ENCODE measurements at regions not wholly inside any gene's neighbourhood (a gene's known extent, or its start where the extent isn't known, plus 50 kb on each side); places are given as distances from the start of the nearest gene placed in this dataset.
"Not testable (repeated sequence)": the region's sequence is repeated elsewhere in the genome, so short reads cannot be mapped to it uniquely, and the experiment has no call there.

- DNase-seq (ENCODE audit: low spot score) = no peak
These were observed 220.7 kb downstream of the IRS1 start for GRCh38 chr2:226578879-226579278.

- no peak for DNase-seq (ENCODE audit: low spot score)
These were observed 221.2 kb downstream of the IRS1 start for GRCh38 chr2:226578373-226578772.

DNA sequence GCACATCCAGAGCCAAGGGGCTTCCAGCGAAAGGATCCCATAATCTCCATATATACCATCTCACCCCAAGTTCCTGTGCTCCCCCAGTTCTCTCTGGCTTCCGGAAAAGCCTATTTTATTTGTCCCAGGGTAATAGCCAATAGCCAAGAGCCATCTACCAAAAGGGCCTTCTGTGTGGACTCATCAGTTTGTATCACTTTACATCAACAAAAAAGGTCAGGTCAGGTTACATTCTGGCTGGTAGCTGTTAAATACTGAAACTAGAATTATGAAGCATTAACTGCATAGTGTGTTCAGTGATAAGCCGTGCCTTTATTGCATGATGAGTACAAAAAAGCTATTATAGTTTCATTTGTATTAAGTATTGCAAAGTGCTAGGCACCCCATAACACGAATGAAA is 223.7 kb downstream of the IRS1 start:
- DNase-seq (ENCODE audit: low spot score) = no peak

DNA sequence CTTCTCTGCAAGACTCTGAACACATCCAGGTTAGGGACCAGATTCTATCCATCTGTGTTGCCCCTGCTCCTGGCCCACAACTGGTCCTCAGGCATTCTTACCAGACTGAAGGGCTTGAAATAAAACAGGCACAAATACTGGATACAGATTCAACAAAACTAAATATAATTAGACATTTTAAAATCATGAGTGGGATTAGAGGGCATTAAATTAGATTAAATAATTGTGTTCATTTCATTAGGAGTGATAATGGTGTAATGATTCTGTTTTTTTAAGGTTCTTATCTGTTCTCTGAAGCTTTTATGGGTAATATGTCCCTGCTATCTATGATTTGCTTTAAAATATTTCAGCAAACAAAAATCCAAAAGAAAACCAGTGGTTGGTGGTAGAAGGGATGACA is 226.5 kb downstream of the IRS1 start:
- DNase-seq (ENCODE audit: low spot score) = no peak

- DNase-seq (ENCODE audit: low spot score) = no peak
These were observed 235.0 kb downstream of the IRS1 start for GRCh38 chr2:226564667-226565066.

GRCh38 chr2:226561962-226562361 is 237.7 kb downstream of the IRS1 start:
- DNase-seq (ENCODE audit: low spot score) = no peak

DNA sequence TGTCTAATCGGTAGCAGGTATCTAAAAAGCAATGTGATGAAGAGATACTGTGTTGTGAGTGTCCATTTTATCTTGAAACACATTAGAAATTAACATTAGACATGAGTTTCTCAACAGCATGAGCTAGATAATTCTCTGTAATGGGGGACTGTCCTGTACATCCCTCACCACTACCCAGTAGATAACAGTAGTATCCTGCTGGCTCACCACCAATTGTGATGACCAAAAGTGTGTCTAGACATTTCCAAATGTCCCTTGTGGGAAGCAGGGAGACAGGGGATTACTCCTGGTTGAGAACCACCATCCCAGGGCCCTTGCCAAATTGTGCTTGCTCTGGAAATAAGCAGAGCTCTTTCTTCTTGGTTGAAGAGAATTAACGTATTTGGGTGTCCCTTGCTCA is 239.3 kb downstream of the IRS1 start:
- no peak for DNase-seq (ENCODE audit: low spot score)

DNA sequence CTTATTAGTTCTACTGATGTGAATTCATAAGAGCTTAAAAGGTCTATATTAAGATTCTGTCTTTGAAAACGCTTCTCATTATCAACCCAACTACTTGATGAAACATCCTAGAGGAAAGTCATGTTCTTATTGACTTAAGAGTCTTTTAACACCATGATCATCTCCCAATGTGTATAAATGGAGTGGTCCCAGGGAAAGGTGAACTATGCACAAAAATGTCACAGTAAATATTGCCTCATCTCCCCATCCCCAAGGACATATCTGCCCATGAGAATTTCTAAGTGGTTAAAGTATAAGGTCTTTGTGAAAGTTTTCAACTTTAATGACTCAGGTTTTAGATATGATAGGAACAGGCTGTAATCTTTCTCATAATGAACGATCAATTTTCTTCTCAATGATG is 240.1 kb downstream of the IRS1 start:
- no peak for DNase-seq (ENCODE audit: low spot score)

- DNase-seq (ENCODE audit: low spot score) = no peak
These were observed 241.2 kb downstream of the IRS1 start for GRCh38 chr2:226558418-226558817.

GRCh38 chr2:226556050-226556449 is 243.6 kb downstream of the IRS1 start:
- DNase-seq (ENCODE audit: low spot score) = no peak

- DNase-seq (ENCODE audit: low spot score) = no peak
These were observed 244.9 kb downstream of the IRS1 start for GRCh38 chr2:226554701-226555100.

GRCh38 chr2:226553333-226553732 is 246.3 kb downstream of the IRS1 start:
- no peak for DNase-seq (ENCODE audit: low spot score)

- no peak for DNase-seq (ENCODE audit: low spot score)
These were observed 246.9 kb downstream of the IRS1 start for GRCh38 chr2:226552571-226553285.

DNA sequence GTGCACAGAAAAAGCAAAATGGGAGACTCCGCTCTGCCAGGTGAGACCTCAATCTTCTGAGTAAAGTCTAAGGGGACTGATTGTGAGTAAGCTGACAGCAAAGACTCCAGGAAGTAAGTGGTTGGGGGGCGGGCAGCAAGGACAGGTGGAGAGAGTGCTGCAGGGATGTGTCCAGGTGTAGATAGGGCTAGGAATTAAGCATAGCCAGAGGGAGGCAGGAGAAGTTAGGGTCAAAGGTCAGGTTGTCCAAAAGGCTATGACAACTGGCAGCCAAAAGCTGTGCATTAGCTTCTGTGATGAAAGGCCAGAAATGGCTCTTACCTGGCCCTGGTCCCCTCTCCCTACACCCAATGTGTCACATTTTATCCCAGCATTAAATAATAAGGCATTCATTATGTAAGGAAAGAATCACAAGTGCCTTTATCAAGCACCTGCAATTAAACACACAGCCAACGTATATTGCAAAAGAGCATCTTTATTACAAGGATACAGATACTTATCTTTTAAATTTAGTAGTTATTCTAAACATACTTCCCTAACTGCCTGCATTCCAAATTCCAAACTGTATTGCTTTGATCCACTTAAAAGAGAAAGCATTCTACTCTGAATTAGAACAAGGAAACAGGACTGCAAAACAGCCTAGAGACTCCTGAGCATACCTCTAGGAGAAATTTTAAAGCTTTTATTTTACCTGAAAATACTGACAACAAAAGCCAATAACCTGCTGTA is 247.9 kb downstream of the IRS1 start:
- no peak for DNase-seq (ENCODE audit: low spot score)

DNA sequence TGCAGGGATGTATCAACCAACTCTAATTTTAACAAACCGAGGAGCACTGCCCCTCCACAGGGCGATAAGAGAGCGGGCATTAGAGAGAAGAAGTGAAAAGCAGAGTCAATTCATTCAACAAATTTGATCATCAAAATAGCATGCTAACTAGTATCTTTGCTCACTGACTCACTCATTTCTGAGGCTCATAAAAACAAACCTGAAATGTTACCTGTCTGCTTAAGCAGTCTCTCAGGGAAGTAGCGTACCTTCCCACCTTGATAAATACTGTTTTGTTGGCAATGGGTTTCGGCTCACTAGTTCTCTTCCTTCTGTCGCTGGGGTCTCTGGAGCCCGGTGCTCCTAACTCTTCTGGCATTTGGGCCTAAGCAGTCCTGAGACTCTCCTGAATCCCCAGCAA is 248.8 kb downstream of the IRS1 start:
- DNase-seq (ENCODE audit: low spot score) = no peak

DNA sequence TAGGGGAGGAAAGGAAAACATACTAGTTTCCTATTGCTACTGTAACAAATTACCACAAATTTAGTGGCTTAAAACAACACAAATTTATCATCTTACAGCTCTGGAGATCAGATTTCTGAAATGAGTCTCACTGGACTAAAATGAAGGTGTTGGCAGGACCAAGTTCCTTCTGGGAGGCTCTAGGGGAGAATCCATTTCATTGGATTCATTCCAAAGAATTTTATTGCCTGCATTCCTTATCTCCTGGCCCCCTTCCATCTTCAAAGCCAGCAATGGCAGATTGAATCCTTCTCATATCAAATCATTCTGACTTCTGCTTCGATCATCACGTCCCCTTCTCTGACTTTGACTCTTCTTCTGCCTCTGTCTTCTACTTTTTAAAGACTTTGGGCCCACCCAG is 250.9 kb downstream of the IRS1 start:
- DNase-seq (ENCODE audit: low spot score) = no peak

DNA sequence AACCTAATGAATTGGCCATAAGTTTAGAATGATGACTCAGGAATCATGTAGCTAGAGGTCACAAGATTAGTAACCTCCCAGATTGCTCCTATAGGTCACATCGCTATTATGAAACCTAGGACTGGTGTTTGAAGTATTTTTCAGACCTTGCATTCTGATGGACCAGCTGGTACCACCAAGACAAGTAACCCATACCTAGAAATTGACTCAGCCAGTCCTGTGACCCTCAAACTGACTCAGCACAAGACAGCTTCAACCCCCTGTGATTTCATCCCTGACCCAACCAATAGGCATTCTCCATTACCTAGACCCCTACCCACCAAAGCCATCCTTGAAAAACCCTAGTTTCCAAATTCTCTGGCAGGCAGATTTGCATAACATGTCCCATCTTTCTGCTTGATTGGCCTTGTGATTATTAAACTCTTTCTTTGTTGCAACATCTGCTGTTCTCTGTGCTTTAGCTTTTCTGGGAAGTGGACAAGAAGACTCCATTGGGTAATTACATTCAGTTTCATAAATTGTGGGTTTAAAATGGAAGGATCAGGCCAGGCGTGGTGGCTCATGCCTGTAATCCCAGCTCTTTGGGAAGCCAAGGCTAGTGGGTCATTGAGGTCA is 254.9 kb downstream of the IRS1 start:
- DNase-seq (ENCODE audit: low spot score) = no peak

DNA sequence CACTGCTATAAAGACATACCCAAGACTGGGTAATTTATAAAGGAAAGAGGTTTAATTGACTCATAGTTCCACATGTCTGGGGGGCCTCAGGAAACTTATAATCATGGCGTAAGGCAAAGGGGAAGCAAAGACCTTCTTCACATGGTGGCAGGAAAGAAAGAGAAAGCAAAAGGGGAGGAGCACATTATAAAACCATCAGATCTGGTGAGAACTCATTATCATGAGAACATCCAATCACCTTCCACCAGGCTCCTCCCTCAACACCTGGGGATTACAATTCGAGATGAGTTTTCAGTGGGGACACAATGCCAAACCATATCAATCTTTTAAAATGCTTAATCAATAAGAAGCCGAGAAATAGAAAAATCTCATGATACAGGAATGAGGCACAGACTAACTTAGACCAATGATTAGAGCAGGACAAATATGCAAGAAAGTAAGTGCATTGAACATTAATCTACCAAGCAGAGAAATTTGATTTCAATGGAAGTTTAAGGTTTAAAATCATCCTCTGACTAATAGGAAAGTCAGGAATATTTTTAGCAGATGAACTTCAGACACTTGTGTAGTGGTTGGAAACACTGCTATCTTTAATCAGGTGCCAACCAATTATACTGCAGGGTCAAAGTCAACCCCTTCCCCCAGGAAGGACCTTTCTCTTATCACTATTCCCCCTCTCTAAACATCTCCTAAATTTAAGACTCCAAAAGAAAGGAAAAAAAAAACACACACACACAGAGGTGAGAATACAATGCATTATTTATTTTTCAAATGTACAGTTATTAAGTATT is 259.2 kb downstream of the IRS1 start:
- DNase-seq (ENCODE audit: low spot score) = no peak

DNA sequence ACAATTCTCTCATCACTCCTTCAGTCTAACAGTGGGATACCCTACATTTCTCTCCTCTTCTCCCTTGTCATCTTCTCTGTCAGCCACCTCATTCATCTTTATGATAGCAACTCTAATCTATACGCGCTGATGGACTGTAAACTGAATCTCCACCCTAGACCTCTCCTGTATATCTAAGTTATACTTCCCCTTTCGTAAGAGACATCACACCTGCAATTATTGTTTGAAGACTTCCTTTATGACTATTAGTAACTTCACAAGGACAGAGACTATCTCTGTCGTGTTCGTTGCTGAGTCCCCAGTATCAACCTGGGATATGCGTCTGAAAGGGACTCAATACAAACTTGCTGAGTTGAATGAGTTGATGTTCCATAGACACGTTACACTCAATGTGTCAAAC is 263.2 kb downstream of the IRS1 start:
- DNase-seq (ENCODE audit: low spot score) = no peak

- DNase-seq (ENCODE audit: low spot score) = not testable (repeated sequence)
These were observed 266.6 kb downstream of the IRS1 start for GRCh38 chr2:226532976-226533375.

DNA sequence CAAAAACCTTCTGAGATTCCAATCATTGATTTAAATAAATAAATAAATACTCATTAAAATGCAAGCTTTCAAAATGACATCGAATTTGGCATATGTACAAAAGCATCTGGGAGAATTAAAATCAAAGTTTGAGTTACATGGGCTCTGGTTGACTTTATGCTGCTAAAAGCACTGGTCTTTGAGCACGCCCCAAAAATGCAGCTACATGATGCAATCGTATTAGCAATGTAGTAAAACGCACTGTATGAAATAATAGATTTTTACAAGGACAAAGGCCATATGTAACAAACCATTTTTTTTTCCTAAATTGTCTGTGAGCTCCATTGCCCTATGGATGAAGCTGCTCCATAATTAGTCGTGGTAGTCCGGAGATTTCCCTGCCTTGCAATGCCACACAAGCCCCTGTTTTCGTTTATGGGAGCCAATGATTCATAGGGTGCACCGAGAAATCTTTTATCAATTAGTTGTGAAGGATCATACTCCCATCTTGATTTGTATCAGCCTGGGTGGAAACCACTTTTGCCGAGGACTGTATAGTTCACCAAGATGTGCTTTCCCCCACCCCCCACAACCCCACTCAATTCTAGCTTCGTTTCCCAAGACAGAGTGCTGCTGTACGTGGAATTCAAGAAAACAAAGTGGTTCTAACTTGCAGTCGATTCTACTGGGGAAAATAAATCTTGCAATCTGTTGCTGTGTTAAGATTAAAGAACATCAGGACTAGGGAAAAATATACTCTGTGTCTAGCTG is 268.4 kb downstream of the IRS1 start:
- DNase-seq (ENCODE audit: low spot score) = no peak

DNA sequence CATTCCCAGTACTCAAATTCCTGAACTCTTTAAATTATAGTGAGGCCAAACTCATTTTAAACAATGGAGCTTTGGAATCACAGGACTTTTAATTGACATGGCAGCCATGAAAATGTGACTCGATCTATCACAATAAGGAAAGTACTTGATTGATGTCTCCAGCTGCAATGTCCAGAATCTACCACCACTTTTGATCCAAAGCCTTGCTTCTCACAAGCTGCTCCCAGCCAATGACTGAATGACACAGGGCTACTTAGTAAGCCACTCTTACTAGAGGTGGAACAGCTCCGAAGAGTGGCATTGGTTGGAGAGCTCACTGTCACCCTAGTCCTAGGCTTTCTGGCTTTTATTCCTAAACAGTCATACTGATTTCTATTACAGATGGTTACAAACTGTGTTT is 270.1 kb downstream of the IRS1 start:
- no peak for DNase-seq (ENCODE audit: low spot score)

Measured in ecto neural progenitor cell (in vitro differentiated cells).